IMR-90 (cell line): ENCODE measurements at regions not wholly inside any gene's neighbourhood (a gene's known extent, or its start where the extent isn't known, plus 50 kb on each side); places are given as distances from the start of the nearest gene placed in this dataset.

Source experiments
- ATAC-seq: fragments of 200-7000 bp; cut with Tn5 transposase; 2 replicates; pipeline ENCODE4 v1.9.1; 2020; ENCODE audit warnings: low read depth, mild to moderate bottlenecking, moderate library complexity
- BruUV-seq: library from RNA; stranded (reverse); fragments of 400-500 nt; replicated peaks from 2 replicates; lab custom pipeline; 2021; lab: Mats Ljungman, UMichigan
- CTCF ChIA-PET: fragments of 300-600 bp; formaldehyde crosslinking; extraction: SDS; loops from one replicate; lab custom pipeline; 2021; ENCODE audit warnings: antibody characterized with exemption; lab: Yijun Ruan, JAX
- POLR2A ChIA-PET: fragments of 300-600 bp; sonication (Branson Sonifier 250); formaldehyde crosslinking; loops from one replicate; lab custom pipeline; 2022; ENCODE audit warnings: antibody characterized with exemption; ENCODE audit not compliant: unreplicated experiment; lab: Charles Lee
- DNase-seq: peaks from one replicate; pipeline ENCODE4 v3.0.0; 2013
- H2AFZ ChIP-seq: replicated peaks from 2 replicates; pipeline ENCODE3; 2013; ENCODE audit warnings: low read length, mild to moderate bottlenecking; ENCODE audit not compliant: poor library complexity
- H2AK5ac ChIP-seq: 2 replicates; pipeline ENCODE4 v1.6.1; 2013; ENCODE audit warnings: low read depth, low read length, inconsistent platforms
- H2AK9ac ChIP-seq: replicated peaks from 2 replicates; pipeline ENCODE3; 2013; ENCODE audit warnings: mild to moderate bottlenecking, low read depth, low read length, moderate library complexity; ENCODE audit not compliant: poor library complexity
- H2BK120ac ChIP-seq: 2 replicates; pipeline ENCODE4 v1.6.1; 2013; ENCODE audit warnings: low read depth, low read length, inconsistent platforms
- H2BK15ac ChIP-seq: 3 replicates; pipeline ENCODE4 v1.6.1; 2013; ENCODE audit warnings: low read depth, low read length, inconsistent platforms
- H2BK20ac ChIP-seq: 2 replicates; pipeline ENCODE4 v1.6.1; 2013; ENCODE audit warnings: low read depth, mild to moderate bottlenecking, inconsistent platforms, low read length, moderate library complexity
- H2BK5ac ChIP-seq: 2 replicates; pipeline ENCODE4 v1.6.1; 2013; ENCODE audit warnings: mild to moderate bottlenecking, low read depth, low read length, inconsistent platforms; ENCODE audit not compliant: poor library complexity, severe bottlenecking
- H3K14ac ChIP-seq: replicated peaks from 2 replicates; pipeline ENCODE4 v1.6.1; 2013; ENCODE audit warnings: low read depth, low read length, inconsistent platforms
- H3K18ac ChIP-seq: 2 replicates; pipeline ENCODE4 v1.6.1; 2013; ENCODE audit warnings: low read depth, low read length, control low read depth
- H3K23ac ChIP-seq: 2 replicates; pipeline ENCODE4 v1.6.1; 2013; ENCODE audit warnings: low read depth, low read length, inconsistent platforms
- H3K27ac ChIP-seq: 2 replicates; pipeline ENCODE4 v1.5.1; 2013; ENCODE audit warnings: mild to moderate bottlenecking, control low read depth, low read length; ENCODE audit not compliant: insufficient read depth
- H3K27me3 ChIP-seq: 2 replicates; pipeline ENCODE4 v1.6.1; 2013; ENCODE audit warnings: low read length; ENCODE audit not compliant: control insufficient read depth, insufficient read depth
- H3K36me3 ChIP-seq: 2 replicates; pipeline ENCODE4 v1.6.1; 2013; ENCODE audit warnings: low read length, mixed read lengths; ENCODE audit not compliant: control insufficient read depth, insufficient read depth
- H3K4ac ChIP-seq: 2 replicates; pipeline ENCODE4 v1.6.1; 2013; ENCODE audit warnings: low read depth, low read length, inconsistent platforms
- H3K4me1 ChIP-seq: 2 replicates; pipeline ENCODE4 v1.6.1; 2013; ENCODE audit warnings: low read length, mixed read lengths; ENCODE audit not compliant: control insufficient read depth, insufficient read depth
- H3K4me2 ChIP-seq: 2 replicates; pipeline ENCODE4 v1.6.1; 2013; ENCODE audit warnings: low read depth, mild to moderate bottlenecking, control low read depth, low read length, moderate library complexity
- H3K4me3 ChIP-seq: 2 replicates; pipeline ENCODE4 v1.5.1; 2013; ENCODE audit warnings: low read depth, mild to moderate bottlenecking, control low read depth, low read length, moderate library complexity; ENCODE audit not compliant: insufficient read depth
- H3K56ac ChIP-seq: 2 replicates; pipeline ENCODE4 v1.6.1; 2013; ENCODE audit warnings: low read length, inconsistent platforms; ENCODE audit not compliant: insufficient read depth; ENCODE audit errors: extremely low read depth
- H3K79me1 ChIP-seq, 2 experiments: 2 replicates each; pipeline ENCODE4 v1.6.1; 2013; ENCODE audit warnings: low read length in 2 of 2, inconsistent platforms in 1 of 2, low read depth in 1 of 2
- H3K9ac ChIP-seq: 2 replicates; pipeline ENCODE4 v1.6.1; 2013; ENCODE audit warnings: low read depth, low read length, control low read depth
- H3K9me1 ChIP-seq: 2 replicates; pipeline ENCODE4 v1.6.1; 2013; ENCODE audit warnings: low read length, inconsistent platforms; ENCODE audit not compliant: insufficient read depth
- H3K9me3 ChIP-seq: 2 replicates; pipeline ENCODE4 v1.6.1; 2013; ENCODE audit warnings: low read length; ENCODE audit not compliant: control insufficient read depth, insufficient read depth
- H4K20me1 ChIP-seq: 2 replicates; pipeline ENCODE4 v1.6.1; 2013; ENCODE audit warnings: low read length, inconsistent platforms; ENCODE audit not compliant: insufficient read depth
- H4K5ac ChIP-seq: 2 replicates; pipeline ENCODE4 v1.6.1; 2013; ENCODE audit warnings: mild to moderate bottlenecking, low read depth, low read length, control low read depth
- H4K8ac ChIP-seq, 2 experiments: 2 replicates each; pipeline ENCODE4 v1.6.1; 2013; ENCODE audit warnings: low read depth in 2 of 2, low read length in 2 of 2, control low read depth in 1 of 2, inconsistent platforms in 1 of 2
- H4K91ac ChIP-seq: 2 replicates; pipeline ENCODE4 v1.6.1; 2013; ENCODE audit warnings: low read depth, low read length, inconsistent platforms; ENCODE audit not compliant: insufficient read depth
- BHLHE40 ChIP-seq: fragments of 150-350 bp; IDR thresholded peaks from 2 replicates; pipeline ENCODE4 v1.6.1; 2016; ENCODE audit warnings: mild to moderate bottlenecking, low read depth, low read length
- CEBPB ChIP-seq: IDR thresholded peaks from 2 replicates; pipeline ENCODE4 v1.6.1; 2012; ENCODE audit warnings: low read depth, low read length, improper control_type of control experiment
- CHD1 ChIP-seq: IDR thresholded peaks from 2 replicates; pipeline ENCODE4 v1.6.1; 2012; ENCODE audit warnings: low read depth, low read length, improper control_type of control experiment
- FOS ChIP-seq: fragments of 150-350 bp; IDR thresholded peaks from 2 replicates; pipeline ENCODE4 v1.6.1; 2016; ENCODE audit warnings: low read depth, low read length
- MAFK ChIP-seq: IDR thresholded peaks from 2 replicates; pipeline ENCODE4 v1.6.1; 2012; ENCODE audit warnings: low read depth, low read length, improper control_type of control experiment
- MAZ ChIP-seq: IDR thresholded peaks from 2 replicates; pipeline ENCODE4 v1.6.1; 2012; ENCODE audit warnings: low read depth, mild to moderate bottlenecking, low read length, improper control_type of control experiment, moderate library complexity, borderline replicate concordance
- MXI1 ChIP-seq: IDR thresholded peaks from 2 replicates; pipeline ENCODE4 v1.6.1; 2012; ENCODE audit warnings: low read depth, mild to moderate bottlenecking, low read length, moderate library complexity, borderline replicate concordance
- NFE2L2 ChIP-seq: fragments of 150-350 bp; IDR thresholded peaks from 2 replicates; pipeline ENCODE4 v1.6.1; 2016; ENCODE audit warnings: low read depth, mild to moderate bottlenecking, low read length
- POLR2A ChIP-seq: IDR thresholded peaks from 2 replicates; pipeline ENCODE4 v1.6.1; 2012; ENCODE audit warnings: mild to moderate bottlenecking, low read depth, low read length
- RAD21 ChIP-seq: IDR thresholded peaks from 2 replicates; pipeline ENCODE4 v1.6.1; 2012; ENCODE audit warnings: low read length, improper control_type of control experiment
- RCOR1 ChIP-seq: IDR thresholded peaks from 2 replicates; pipeline ENCODE4 v1.6.1; 2012; ENCODE audit warnings: mild to moderate bottlenecking, low read length, improper control_type of control experiment; ENCODE audit not compliant: insufficient replicate concordance
- RFX5 ChIP-seq: IDR thresholded peaks from 2 replicates; pipeline ENCODE4 v1.8.0; 2012; ENCODE audit warnings: low read depth, mild to moderate bottlenecking, low read length, moderate library complexity
- SMC3 ChIP-seq: fragments of 150-350 bp; IDR thresholded peaks from 2 replicates; pipeline ENCODE4 v1.6.1; 2016; ENCODE audit warnings: low read depth, mild to moderate bottlenecking, antibody characterized with exemption, low read length, moderate library complexity
- WGBS, 2 experiments: methylation state at CpG; one replicate each; pipeline versions ENCODE4 v1.1.5 to v1.1.7; 2013; ENCODE audit warnings: missing lambda C conversion rate in 2 of 2; ENCODE audit not compliant: insufficient read length in 1 of 2; ENCODE audit errors: extremely low coverage in 2 of 2; 5-methylcytosine and 5-hydroxymethylcytosine counted together
- dilution Hi-C: fragments of 300-500 bp; cut with HindIII; formaldehyde crosslinking; loops from one replicate; pipeline ENCODE4 v1.14.3; 2018; ENCODE audit warnings: low sequenced_read_pairs; ENCODE audit not compliant: unreplicated experiment
- in situ Hi-C: fragments of 300-500 bp; cut with MboI; formaldehyde crosslinking; loops from 3 replicates; pipeline ENCODE4 v1.14.3; 2019; ENCODE audit warnings: low sequenced_read_pairs, inconsistent platforms, mixed read lengths
- intact Hi-C: fragments of 100-400 bp; cut with micrococcal nuclease; formaldehyde crosslinking; loops from 2 replicates; pipeline ENCODE4 v1.10.0; 2022
- TF ChIP-seq, protein P1 (sequence below): conservative IDR thresholded peaks from 2 replicates; pipeline ENCODE4 v1.5.1; 2012; ENCODE audit warnings: mild to moderate bottlenecking, low read depth, low read length, improper control_type of control experiment
- TF ChIP-seq, protein P2 (sequence below): fragments of 150-350 bp; IDR thresholded peaks from 2 replicates; pipeline ENCODE4 v1.6.1; 2017; ENCODE audit warnings: mild to moderate bottlenecking, antibody characterized with exemption, low read length, low read depth
- TF ChIP-seq, protein P3 (sequence below): fragments of 150-350 bp; IDR thresholded peaks from 2 replicates; pipeline ENCODE4 v1.6.1; 2016; ENCODE audit warnings: low read depth, mild to moderate bottlenecking, low read length, moderate library complexity, borderline replicate concordance

DNA sequence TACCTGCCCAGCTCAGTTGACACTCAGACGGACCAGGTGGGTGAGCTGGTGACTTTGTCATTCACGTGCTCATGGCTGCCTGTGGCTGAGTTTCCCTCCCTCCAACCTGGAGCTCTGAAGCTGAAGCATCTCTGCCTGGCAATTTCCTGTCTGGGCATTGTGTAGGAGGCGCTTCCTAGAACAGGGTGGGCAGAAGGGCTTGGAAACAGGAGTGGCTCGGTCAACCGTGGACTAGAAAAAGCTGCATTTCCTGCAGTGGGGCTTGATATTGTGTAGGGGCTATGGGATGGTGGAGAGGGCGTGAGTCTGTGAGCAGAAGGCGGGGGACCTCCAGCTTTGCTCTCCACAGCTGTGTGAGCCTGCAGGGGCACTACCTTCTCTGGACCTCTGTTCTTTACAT lies 278.3 kb downstream of the TEX29 start:
- no peak overlapping the region for H3K23ac ChIP-seq
- H3K9me1 ChIP-seq, result no peaks in the 10 kb centered on the region
- no peak overlapping the region for H4K91ac ChIP-seq
- BruUV-seq, result no TSS peak
- in situ Hi-C loops, result no loop called here
- no CpG with 5 or more reads among the region's 7 CpGs for WGBS, 2 experiments
- no peak overlapping the region for H3K4ac ChIP-seq
- no peak overlapping the region for H4K8ac ChIP-seq
- H3K4me3 ChIP-seq, result no peak overlapping the region
- H2BK20ac ChIP-seq, result no peak overlapping the region
- H3K79me1 ChIP-seq, result no peaks in the 10 kb centered on the region
- H3K36me3 ChIP-seq, result no peaks in the 10 kb centered on the region
- DNase-seq (no peak), ATAC-seq (no peak)
- dilution Hi-C loops, result no loop called here
- no peak overlapping the region for H3K27ac ChIP-seq
- H3K56ac ChIP-seq, result no peak overlapping the region
- no peak overlapping the region for H4K5ac ChIP-seq
- no peaks in the 10 kb centered on the region for H3K27me3 ChIP-seq
- ChIA-PET CTCF (no interaction called here), POLR2A (no interaction called here)
- no peak overlapping the region for H2AK9ac ChIP-seq
- no peak overlapping the region for H2BK15ac ChIP-seq
- intact Hi-C loops, result no loop called here
- H2AK5ac ChIP-seq, result no peak overlapping the region
- no peak overlapping the region for H3K14ac ChIP-seq
- H3K9me3 ChIP-seq, result peaks cover 50% of the 10 kb centered on the region
- TF ChIP-seq RFX5, result no peak
- no peak for TF ChIP-seq NFE2L2
- TF ChIP-seq SMC3, result no peak
- no peak for TF ChIP-seq RAD21
- no peak for TF ChIP-seq BHLHE40
- TF ChIP-seq, protein P1, sequence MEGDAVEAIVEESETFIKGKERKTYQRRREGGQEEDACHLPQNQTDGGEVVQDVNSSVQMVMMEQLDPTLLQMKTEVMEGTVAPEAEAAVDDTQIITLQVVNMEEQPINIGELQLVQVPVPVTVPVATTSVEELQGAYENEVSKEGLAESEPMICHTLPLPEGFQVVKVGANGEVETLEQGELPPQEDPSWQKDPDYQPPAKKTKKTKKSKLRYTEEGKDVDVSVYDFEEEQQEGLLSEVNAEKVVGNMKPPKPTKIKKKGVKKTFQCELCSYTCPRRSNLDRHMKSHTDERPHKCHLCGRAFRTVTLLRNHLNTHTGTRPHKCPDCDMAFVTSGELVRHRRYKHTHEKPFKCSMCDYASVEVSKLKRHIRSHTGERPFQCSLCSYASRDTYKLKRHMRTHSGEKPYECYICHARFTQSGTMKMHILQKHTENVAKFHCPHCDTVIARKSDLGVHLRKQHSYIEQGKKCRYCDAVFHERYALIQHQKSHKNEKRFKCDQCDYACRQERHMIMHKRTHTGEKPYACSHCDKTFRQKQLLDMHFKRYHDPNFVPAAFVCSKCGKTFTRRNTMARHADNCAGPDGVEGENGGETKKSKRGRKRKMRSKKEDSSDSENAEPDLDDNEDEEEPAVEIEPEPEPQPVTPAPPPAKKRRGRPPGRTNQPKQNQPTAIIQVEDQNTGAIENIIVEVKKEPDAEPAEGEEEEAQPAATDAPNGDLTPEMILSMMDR, result no peak
- TF ChIP-seq CEBPB, result no peak
- TF ChIP-seq RCOR1, result no peak
- TF ChIP-seq POLR2A, result no peak
- TF ChIP-seq, protein P2, sequence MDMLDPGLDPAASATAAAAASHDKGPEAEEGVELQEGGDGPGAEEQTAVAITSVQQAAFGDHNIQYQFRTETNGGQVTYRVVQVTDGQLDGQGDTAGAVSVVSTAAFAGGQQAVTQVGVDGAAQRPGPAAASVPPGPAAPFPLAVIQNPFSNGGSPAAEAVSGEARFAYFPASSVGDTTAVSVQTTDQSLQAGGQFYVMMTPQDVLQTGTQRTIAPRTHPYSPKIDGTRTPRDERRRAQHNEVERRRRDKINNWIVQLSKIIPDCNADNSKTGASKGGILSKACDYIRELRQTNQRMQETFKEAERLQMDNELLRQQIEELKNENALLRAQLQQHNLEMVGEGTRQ, result no peak
- no peak for TF ChIP-seq CHD1
- TF ChIP-seq, protein P3, sequence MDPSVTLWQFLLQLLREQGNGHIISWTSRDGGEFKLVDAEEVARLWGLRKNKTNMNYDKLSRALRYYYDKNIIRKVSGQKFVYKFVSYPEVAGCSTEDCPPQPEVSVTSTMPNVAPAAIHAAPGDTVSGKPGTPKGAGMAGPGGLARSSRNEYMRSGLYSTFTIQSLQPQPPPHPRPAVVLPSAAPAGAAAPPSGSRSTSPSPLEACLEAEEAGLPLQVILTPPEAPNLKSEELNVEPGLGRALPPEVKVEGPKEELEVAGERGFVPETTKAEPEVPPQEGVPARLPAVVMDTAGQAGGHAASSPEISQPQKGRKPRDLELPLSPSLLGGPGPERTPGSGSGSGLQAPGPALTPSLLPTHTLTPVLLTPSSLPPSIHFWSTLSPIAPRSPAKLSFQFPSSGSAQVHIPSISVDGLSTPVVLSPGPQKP, result no peak
- no peak for TF ChIP-seq MAFK
- no peak for TF ChIP-seq MXI1
- TF ChIP-seq FOS, result no peak
- TF ChIP-seq MAZ, result no peak
- H3K4me2 ChIP-seq, result no peak overlapping the region
- no peak overlapping the region for H3K9ac ChIP-seq
- H3K4me1 ChIP-seq, result no peaks in the 10 kb centered on the region
- no peak overlapping the region for H2BK120ac ChIP-seq
- H3K18ac ChIP-seq, result no peak overlapping the region
- H2AFZ ChIP-seq, result no peak overlapping the region
- no peak overlapping the region for H2BK5ac ChIP-seq
- no peaks in the 10 kb centered on the region for H4K20me1 ChIP-seq
